ENCODE measurements at regions not wholly inside any gene's neighbourhood (a gene's known extent, or its start where the extent isn't known, plus 50 kb on each side); places are given as distances from the start of the nearest gene placed in this dataset.

DNA sequence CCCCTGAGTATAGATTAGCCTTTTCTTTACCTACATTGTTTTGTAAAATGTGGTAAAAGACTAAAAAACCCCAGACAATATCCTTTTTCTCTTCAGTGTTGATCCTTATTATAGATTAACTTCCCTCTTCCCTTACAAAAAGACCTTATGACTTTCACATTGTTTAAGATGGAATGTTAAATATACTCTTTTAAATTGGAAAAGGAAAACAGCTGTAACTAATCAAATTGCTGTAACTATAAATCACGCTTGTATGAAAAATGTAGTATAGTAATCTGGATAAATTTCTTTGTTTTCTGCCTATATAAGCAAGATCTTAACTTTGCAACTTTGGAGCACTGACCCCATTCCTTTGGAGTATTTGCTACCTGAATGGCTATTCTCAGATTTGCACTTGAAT lies 383.1 kb downstream of the FAM170A start:
- intact Hi-C loops (cut with micrococcal nuclease; ENCODE audit: unreplicated experiment) = no loop called here
- CTCF ChIA-PET (ENCODE audit: low intra/inter-chr PET ratio, low total read pairs) = no interaction called here
- Histone ChIP-seq H3K4me1 (ENCODE audit: insufficient read depth, low read length) (no peaks in the 10 kb centered on the region), H3K27ac (ENCODE audit: extremely low read length, insufficient read depth, low read length) (no peak overlapping the region), H3K4me2 (ENCODE audit: low read depth, low read length) (no peak overlapping the region), H4K20me1 (ENCODE audit: insufficient read depth, low read length) (no peaks in the 10 kb centered on the region), H3K27me3 (ENCODE audit: control insufficient read depth in 1 of 2, insufficient read depth in 2 of 2, low read length in 2 of 2) (no peaks in the 10 kb centered on the region), H3K79me2 (ENCODE audit: insufficient read depth, low read length) (no peaks in the 10 kb centered on the region), H3K36me3 (replicated peaks in 1 of 2; ENCODE audit: control insufficient read depth in 1 of 2, insufficient read depth in 2 of 2, low read length in 2 of 2) (no peaks in the 10 kb centered on the region), H2AFZ (ENCODE audit: low read length) (no peak overlapping the region), H3K4me3 (replicated peaks in 1 of 3; ENCODE audit: insufficient read depth in 1 of 3, low read depth in 2 of 3, low read length in 3 of 3) (no peak overlapping the region), H3K9me3 (ENCODE audit: low read length) (no peaks in the 10 kb centered on the region), H3K9ac (ENCODE audit: insufficient read depth, low read depth, low read length) (no peak overlapping the region)
- no peak for FAIRE-seq
- WGBS (ENCODE audit: low lambda C conversion rate) = 0% methylated on average over 1 of the region's 1 CpG
- in situ Hi-C loops (cut with HindIII; ENCODE audit: extremely low pct_ligation_motif_present, low pct_unique_long_range_greater_than_20kb) = no loop called here
- BruUV-seq (replicated peaks) = no TSS peak
- POLR2A ChIA-PET = no interaction called here
- DNase-seq (ENCODE audit: low spot score) = no peak
- TF ChIP-seq GABPA (IDR thresholded peaks at IDR 0.05; ENCODE audit: low read depth, low read length) (no peak), GABPA (CRISPR knock-in tag; IDR thresholded peaks at IDR 0.05; ENCODE audit: low read depth) (no peak), ZNF143 (CRISPR knock-in tag; IDR thresholded peaks at IDR 0.05) (no peak), ZNF431 (CRISPR knock-in tag; IDR thresholded peaks at IDR 0.05; ENCODE audit: borderline replicate concordance, low read depth) (no peak), JUNB (CRISPR knock-in tag; IDR thresholded peaks at IDR 0.05; ENCODE audit: borderline replicate concordance) (no peak), ZNF558 (CRISPR knock-in tag; IDR thresholded peaks at IDR 0.05; ENCODE audit: borderline replicate concordance) (no peak), CHD4 (IDR thresholded peaks at IDR 0.05; ENCODE audit: borderline replicate concordance, low read length) (no peak)
- no peak for ATAC-seq

GRCh38 chr5:120014535-120014934 lies 385.2 kb downstream of the FAM170A start:
- ChIA-PET CTCF (ENCODE audit: low intra/inter-chr PET ratio, low total read pairs) (no interaction called here), POLR2A (no interaction called here)
- H3K79me2 ChIP-seq (ENCODE audit: insufficient read depth, low read length) = no peaks in the 10 kb centered on the region
- in situ Hi-C loops (cut with HindIII; ENCODE audit: extremely low pct_ligation_motif_present, low pct_unique_long_range_greater_than_20kb) (no loop called here), intact Hi-C loops (cut with micrococcal nuclease; ENCODE audit: unreplicated experiment) (no loop called here)
- no peak for DNase-seq (ENCODE audit: low spot score)
- WGBS (ENCODE audit: low lambda C conversion rate) = 15% methylated on average over 3 of the region's 3 CpGs
- no peak overlapping the region for H3K27ac ChIP-seq (ENCODE audit: extremely low read length, insufficient read depth, low read length)
- H3K27me3 ChIP-seq (ENCODE audit: control insufficient read depth in 1 of 2, insufficient read depth in 2 of 2, low read length in 2 of 2) = no peaks in the 10 kb centered on the region
- no TSS peak for BruUV-seq (replicated peaks)
- TF ChIP-seq PRDM15 (CRISPR knock-in tag; IDR thresholded peaks at IDR 0.05) = no peak
- no peaks in the 10 kb centered on the region for H3K36me3 ChIP-seq (replicated peaks in 1 of 2; ENCODE audit: control insufficient read depth in 1 of 2, insufficient read depth in 2 of 2, low read length in 2 of 2)
- no peak overlapping the region for H2AFZ ChIP-seq (ENCODE audit: low read length)
- no peak overlapping the region for H3K4me3 ChIP-seq (replicated peaks in 1 of 3; ENCODE audit: insufficient read depth in 1 of 3, low read depth in 2 of 3, low read length in 3 of 3)
- no peak for FAIRE-seq
- no peak overlapping the region for H3K9ac ChIP-seq (ENCODE audit: insufficient read depth, low read depth, low read length)
- H4K20me1 ChIP-seq (ENCODE audit: insufficient read depth, low read length) = no peaks in the 10 kb centered on the region
- ATAC-seq = no peak
- no peaks in the 10 kb centered on the region for H3K4me1 ChIP-seq (ENCODE audit: insufficient read depth, low read length)
- no peaks in the 10 kb centered on the region for H3K9me3 ChIP-seq (ENCODE audit: low read length)
- no peak overlapping the region for H3K4me2 ChIP-seq (ENCODE audit: low read depth, low read length)

Data from HepG2 (cell line).